ENCODE measurements at regions not wholly inside any gene's neighbourhood (a gene's known extent, or its start where the extent isn't known, plus 50 kb on each side); places are given as distances from the start of the nearest gene placed in this dataset.

DNA sequence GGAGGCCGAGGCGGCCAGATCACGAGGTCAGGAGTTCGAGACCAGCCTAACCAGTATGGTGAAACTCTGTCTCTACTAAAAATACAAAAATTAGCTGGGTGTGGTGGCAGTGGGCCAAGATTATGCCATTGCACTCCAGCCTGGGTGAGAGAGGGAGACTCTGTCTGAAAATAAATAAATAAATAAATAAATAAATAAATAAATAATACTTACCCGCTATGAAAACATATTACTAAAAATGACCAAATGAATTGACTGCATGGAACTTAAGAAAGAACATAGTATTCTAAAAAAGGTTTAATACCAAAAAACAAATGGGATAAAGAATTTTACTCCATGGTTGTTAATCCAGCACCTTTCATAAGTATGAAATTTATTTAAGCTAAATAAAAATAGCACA, 305.0 kb downstream of the GATA3 start:
- DNase-seq = no peak
- H3K4me1 Mint-ChIP-seq (ENCODE audit: low read depth) = peaks cover 28% of the 10 kb centered on the region
- no peak overlapping the region for H3K27ac Mint-ChIP-seq
- no peak for ATAC-seq
- H3K36me3 Mint-ChIP-seq (ENCODE audit: low read depth) = peaks cover 3% of the 10 kb centered on the region
- POLR2A ChIA-PET = interaction anchor here (0.9 kb wide), 1 partner anchor 10 kb away, joined by 3 read pairs; no protein-coding TSS in a partner anchor
- intact Hi-C loops (cut with micrococcal nuclease) = no loop called here
- no peak overlapping the region for H3K4me3 Mint-ChIP-seq
- H3K9me3 Mint-ChIP-seq = peaks cover 5% of the 10 kb centered on the region
- TF ChIP-seq, protein P1, sequence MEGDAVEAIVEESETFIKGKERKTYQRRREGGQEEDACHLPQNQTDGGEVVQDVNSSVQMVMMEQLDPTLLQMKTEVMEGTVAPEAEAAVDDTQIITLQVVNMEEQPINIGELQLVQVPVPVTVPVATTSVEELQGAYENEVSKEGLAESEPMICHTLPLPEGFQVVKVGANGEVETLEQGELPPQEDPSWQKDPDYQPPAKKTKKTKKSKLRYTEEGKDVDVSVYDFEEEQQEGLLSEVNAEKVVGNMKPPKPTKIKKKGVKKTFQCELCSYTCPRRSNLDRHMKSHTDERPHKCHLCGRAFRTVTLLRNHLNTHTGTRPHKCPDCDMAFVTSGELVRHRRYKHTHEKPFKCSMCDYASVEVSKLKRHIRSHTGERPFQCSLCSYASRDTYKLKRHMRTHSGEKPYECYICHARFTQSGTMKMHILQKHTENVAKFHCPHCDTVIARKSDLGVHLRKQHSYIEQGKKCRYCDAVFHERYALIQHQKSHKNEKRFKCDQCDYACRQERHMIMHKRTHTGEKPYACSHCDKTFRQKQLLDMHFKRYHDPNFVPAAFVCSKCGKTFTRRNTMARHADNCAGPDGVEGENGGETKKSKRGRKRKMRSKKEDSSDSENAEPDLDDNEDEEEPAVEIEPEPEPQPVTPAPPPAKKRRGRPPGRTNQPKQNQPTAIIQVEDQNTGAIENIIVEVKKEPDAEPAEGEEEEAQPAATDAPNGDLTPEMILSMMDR (IDR thresholded peaks at IDR 0.05) = no peak
- no peaks in the 10 kb centered on the region for H3K27me3 Mint-ChIP-seq
- CTCF ChIA-PET = interaction anchor here (1.7 kb wide), 1 partner anchor 43 kb away, joined by 5 read pairs; no protein-coding TSS in a partner anchor

DNA sequence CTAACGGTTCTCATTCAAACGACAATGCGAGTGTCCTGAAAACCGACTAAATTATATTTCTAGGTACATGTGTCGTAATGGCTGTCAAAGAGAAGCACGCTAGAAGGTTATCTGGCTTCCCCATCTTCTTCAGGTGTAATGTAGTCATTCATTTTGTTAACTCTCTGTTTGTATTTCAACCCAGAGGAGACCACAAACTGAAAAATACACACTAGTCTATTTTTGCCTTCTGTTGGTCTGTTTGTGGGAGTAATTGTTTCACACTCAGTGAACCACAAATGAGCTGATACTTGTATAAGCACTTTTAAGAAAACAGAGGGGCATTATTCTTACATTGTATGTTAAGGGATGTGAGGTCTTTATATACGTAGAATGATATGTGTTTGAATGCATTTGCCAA, 305.9 kb downstream of the GATA3 start:
- DNase-seq (no peak), ATAC-seq (peak; percentile 64)
- Mint-ChIP-seq H3K36me3 (ENCODE audit: low read depth) (peaks cover 3% of the 10 kb centered on the region), H3K27me3 (no peaks in the 10 kb centered on the region), H3K9me3 (peaks cover 5% of the 10 kb centered on the region), H3K4me3 (no peak overlapping the region), H3K27ac (no peak overlapping the region), H3K4me1 (ENCODE audit: low read depth) (peaks cover 28% of the 10 kb centered on the region)
- TF ChIP-seq, protein P1 (IDR thresholded peaks at IDR 0.05) = no peak
- CTCF ChIA-PET = interaction anchor here (1.7 kb wide), 1 partner anchor 42 kb away, joined by 5 read pairs; no protein-coding TSS in a partner anchor
- POLR2A ChIA-PET = interaction anchor here (0.9 kb wide), 1 partner anchor 9 kb away, joined by 3 read pairs; no protein-coding TSS in a partner anchor
- intact Hi-C loops (cut with micrococcal nuclease) = no loop called here

DNA sequence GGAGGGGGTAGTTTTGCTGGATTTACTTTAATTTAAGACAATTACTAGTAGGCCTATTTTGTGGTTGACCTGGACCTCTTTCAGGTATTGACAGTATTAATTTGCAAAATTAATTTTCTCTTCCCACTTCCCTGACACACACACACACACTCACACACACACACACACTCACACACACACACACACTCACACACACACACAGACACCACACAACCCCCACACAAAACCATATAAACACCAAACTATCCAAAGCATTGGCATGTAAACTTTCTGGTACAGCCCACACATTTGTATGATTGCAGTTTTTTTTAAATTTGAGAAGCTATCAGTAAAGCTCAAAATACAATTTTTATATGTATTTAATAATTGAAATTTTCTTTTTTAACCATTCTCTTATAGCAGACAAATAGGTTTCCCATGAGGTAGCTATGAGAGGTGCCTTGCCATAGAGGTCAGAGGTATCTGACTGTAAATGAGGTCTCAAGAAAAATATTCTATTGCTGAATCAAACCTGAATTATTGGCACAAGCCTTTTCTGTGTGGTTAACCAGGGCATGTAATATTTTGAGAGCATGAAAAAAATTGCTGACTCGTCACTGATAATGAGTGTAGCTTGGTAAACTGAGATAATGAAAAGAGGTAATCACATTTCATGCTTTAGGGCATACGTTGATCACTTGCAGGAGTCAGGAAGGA, 306.5 kb downstream of the GATA3 start:
- no peak overlapping the region for H3K27ac Mint-ChIP-seq
- ChIA-PET CTCF (interaction anchor here (1.7 kb wide), 1 partner anchor 41 kb away, joined by 5 read pairs; no protein-coding TSS in a partner anchor), POLR2A (no interaction called here)
- peaks cover 3% of the 10 kb centered on the region for H3K36me3 Mint-ChIP-seq (ENCODE audit: low read depth)
- H3K4me3 Mint-ChIP-seq = no peak overlapping the region
- DNase-seq (no peak), ATAC-seq (no peak)
- TF ChIP-seq, protein P1 (IDR thresholded peaks at IDR 0.05) = no peak
- H3K27me3 Mint-ChIP-seq = no peaks in the 10 kb centered on the region
- intact Hi-C loops (cut with micrococcal nuclease) = no loop called here
- peaks cover 5% of the 10 kb centered on the region for H3K9me3 Mint-ChIP-seq
- peaks cover 33% of the 10 kb centered on the region for H3K4me1 Mint-ChIP-seq (ENCODE audit: low read depth)

DNA sequence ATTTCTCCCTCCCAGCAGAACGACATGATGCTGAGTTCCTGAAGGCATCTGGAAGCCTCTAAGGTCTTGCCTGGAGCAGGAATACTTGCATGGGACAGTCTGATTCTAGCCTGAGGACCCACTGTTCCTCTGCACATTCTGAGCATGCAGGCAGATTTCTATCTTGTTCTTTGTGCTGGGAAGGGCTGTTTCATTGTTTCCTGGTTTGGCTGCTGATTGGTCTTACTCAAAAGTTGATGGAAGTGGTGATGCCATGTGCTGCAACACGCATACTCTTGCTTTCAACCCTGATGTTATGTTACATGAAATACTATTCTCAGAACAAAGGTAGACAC, 307.0 kb downstream of the GATA3 start:
- H3K27me3 Mint-ChIP-seq = no peaks in the 10 kb centered on the region
- H3K27ac Mint-ChIP-seq = no peak overlapping the region
- ChIA-PET CTCF (no interaction called here), POLR2A (no interaction called here)
- peaks cover 5% of the 10 kb centered on the region for H3K9me3 Mint-ChIP-seq
- no peak overlapping the region for H3K4me3 Mint-ChIP-seq
- TF ChIP-seq, protein P1 (IDR thresholded peaks at IDR 0.05) = no peak
- intact Hi-C loops (cut with micrococcal nuclease) = no loop called here
- peaks cover 3% of the 10 kb centered on the region for H3K36me3 Mint-ChIP-seq (ENCODE audit: low read depth)
- ATAC-seq (peak; percentile 38), DNase-seq (no peak)
- peaks cover 39% of the 10 kb centered on the region for H3K4me1 Mint-ChIP-seq (ENCODE audit: low read depth)

All from activated CD8-positive, alpha-beta T cell treated with anti-CD3 and anti-CD28 coated beads for 36 hours (primary cell).